IPS DF 4.7 (cell line): ENCODE measurements at regions not wholly inside any gene's neighbourhood (a gene's known extent, or its start where the extent isn't known, plus 50 kb on each side); places are given as distances from the start of the nearest gene placed in this dataset.

Source experiments
- DNase-seq: peaks from one replicate; pipeline ENCODE4 v3.0.0-alpha.2; 2013; ENCODE audit warnings: low spot score; ENCODE audit errors: extremely low read depth

GRCh38 chr5:155068616-155069100, 55.1 kb downstream of the KIF4B start:
- DNase-seq: no peak

GRCh38 chr5:155069961-155070360, 56.4 kb downstream of the KIF4B start:
- DNase-seq: no peak

- no peak for DNase-seq
Measured at GRCh38 chr5:155070781-155071180, 57.2 kb downstream of the KIF4B start.

GRCh38 chr5:155076379-155076778, 62.8 kb downstream of the KIF4B start:
- no peak for DNase-seq

GRCh38 chr5:155079698-155080097, 66.1 kb downstream of the KIF4B start:
- no peak for DNase-seq

GRCh38 chr5:155080721-155081120, 67.2 kb downstream of the KIF4B start:
- DNase-seq: no peak

GRCh38 chr5:155081618-155082017, 68.1 kb downstream of the KIF4B start:
- DNase-seq: no peak

GRCh38 chr5:155082401-155082800, 68.8 kb downstream of the KIF4B start:
- DNase-seq: no peak

GRCh38 chr5:155085282-155085989, 71.9 kb downstream of the KIF4B start:
- DNase-seq: no peak

GRCh38 chr5:155087036-155087435, 73.5 kb downstream of the KIF4B start:
- no peak for DNase-seq

GRCh38 chr5:155088811-155089210, 75.3 kb downstream of the KIF4B start:
- DNase-seq: no peak

GRCh38 chr5:155089643-155090042, 76.1 kb downstream of the KIF4B start:
- no peak for DNase-seq

GRCh38 chr5:155091063-155091648, 77.6 kb downstream of the KIF4B start:
- no peak for DNase-seq

- DNase-seq: no peak
Measured at GRCh38 chr5:155091768-155092717, 78.5 kb downstream of the KIF4B start.

GRCh38 chr5:155094455-155094854, 80.9 kb downstream of the KIF4B start:
- DNase-seq: no peak

- no peak for DNase-seq
Measured at GRCh38 chr5:155097995-155098394, 84.4 kb downstream of the KIF4B start.

GRCh38 chr5:155098433-155098832, 84.9 kb downstream of the KIF4B start:
- no peak for DNase-seq

GRCh38 chr5:155101697-155102096, 88.1 kb downstream of the KIF4B start:
- DNase-seq: no peak

- no peak for DNase-seq
Measured at GRCh38 chr5:155103146-155103545, 89.6 kb downstream of the KIF4B start.

- DNase-seq: no peak
Measured at GRCh38 chr5:155104441-155104840, 90.9 kb downstream of the KIF4B start.

- DNase-seq: no peak
Measured at GRCh38 chr5:155106221-155106620, 92.7 kb downstream of the KIF4B start.

GRCh38 chr5:155113888-155114287, 100.3 kb downstream of the KIF4B start:
- DNase-seq: no peak
